Colon (tissue), 2 donors: ENCODE measurements at regions not wholly inside any gene's neighbourhood (a gene's known extent, or its start where the extent isn't known, plus 50 kb on each side); places are given as distances from the start of the nearest gene placed in this dataset.

Experiments
- FAIRE-seq: peaks from 2 replicates; lab custom pipeline; 2012; peaks lifted over from hg19 to GRCh38; lab: Jason Lieb, UNC
- donor health status: control.
- donor health status: control.

DNA sequence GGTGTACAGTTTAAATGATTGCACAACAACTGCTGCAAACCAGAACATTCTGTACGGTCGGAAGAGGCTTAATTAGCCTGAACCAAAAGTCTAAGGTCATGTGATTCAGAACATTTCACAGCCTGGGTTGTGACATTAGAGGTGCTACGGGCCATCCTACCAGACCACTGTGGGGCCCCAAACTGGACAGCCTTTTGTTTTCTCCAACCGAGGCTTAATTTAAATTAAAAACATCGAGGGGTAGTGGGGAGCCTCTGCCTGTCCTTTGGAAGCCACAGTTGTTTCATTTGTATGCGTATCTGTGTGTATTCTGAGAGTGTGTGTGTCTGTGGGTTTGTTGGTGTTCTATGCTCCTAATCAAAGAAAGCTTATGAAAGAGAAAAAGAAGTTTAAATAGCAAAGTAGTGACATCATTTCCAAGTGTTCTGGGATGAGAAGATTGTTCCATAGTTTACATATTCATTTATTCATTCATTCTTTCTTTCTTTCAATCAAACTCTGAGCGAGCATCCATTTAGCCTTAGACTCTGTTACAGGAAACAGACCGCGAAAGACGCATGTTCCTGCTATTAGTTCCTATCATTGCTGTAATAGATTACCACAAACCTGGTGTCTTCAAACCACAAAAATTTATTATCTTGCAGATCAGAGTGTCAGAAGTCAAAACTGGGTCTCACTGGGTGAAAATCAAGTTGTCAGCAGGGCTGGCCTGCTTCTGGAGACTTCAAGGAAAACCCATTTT lies 444.8 kb downstream of the FOXO1 start:
- no peak for FAIRE-seq

DNA sequence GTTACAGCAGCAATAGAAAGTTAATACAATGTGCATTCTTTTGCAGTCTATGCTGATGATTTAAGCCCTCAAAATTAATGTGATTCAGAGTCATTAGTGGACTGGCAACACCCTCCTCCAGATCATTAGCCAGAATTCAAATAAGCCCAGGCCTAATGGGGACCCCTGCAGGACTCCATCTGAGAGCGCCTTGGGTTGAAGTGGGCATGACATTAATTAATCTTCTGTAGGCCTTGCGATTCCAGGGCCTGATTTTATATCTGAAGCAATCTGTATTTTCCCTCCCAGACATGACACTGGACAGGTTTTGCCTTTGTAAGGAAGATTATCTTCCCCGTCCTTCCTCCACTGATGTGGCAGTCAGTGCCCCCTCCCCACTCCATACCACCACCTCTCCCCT lies 442.9 kb downstream of the FOXO1 start:
- FAIRE-seq: no peak

DNA sequence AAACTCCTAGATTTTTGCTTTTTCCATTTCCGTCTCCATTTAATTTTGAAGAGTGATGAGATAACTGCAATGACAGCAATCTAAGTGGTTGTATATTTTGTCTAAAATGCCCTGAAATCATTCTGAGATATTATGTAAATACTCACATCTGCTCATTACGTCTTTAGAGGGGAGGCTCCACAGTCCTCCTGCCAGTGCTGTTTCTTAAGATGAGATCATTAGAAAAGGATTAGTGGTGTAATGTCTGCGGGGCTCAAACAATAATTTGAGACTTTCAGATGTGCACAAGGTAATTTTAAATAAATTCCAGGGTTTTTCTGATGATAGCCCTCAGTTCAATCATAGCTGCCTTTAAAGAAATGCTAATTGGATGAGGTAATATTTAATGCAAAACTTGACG lies 437.9 kb downstream of the FOXO1 start:
- no peak for FAIRE-seq

DNA sequence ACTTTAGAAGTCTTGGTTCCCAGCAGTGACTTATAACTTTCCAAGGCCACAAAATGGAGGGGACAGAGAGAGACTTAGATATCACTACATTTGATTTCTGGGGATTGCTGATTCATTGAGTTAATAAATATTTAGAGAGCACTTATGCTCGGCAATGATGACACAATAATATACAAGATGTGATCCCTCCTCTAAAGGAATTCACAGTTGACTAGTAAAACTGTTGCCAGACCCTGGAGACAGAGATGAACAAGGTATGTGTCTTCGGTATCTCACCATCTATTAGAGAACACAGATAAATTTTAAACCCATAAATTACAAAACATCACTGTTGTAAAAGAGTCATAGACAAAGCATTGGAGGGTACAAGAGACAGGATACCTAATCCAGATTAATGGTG lies 437.5 kb downstream of the FOXO1 start:
- FAIRE-seq: no peak

DNA sequence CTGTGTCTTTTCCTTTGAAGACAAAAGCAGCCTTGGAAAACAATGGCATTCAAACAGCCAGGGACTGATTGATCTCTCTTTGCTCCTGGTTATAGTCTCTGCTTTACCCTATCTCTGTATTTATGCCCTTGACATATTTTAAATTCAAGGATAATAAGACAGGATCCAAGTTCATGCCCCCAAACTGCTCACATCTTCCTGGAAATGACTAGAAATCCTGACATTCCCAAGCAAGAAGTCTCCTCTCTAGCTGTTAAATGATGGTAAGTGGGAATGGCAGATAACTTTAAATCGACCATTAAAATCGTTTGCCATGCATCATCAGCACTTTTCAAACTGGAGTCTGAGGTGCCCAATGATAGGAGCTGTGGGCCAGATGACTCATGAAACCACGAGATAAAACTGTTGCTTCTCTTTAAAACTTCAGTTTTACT lies 435.6 kb downstream of the FOXO1 start:
- FAIRE-seq: no peak

DNA sequence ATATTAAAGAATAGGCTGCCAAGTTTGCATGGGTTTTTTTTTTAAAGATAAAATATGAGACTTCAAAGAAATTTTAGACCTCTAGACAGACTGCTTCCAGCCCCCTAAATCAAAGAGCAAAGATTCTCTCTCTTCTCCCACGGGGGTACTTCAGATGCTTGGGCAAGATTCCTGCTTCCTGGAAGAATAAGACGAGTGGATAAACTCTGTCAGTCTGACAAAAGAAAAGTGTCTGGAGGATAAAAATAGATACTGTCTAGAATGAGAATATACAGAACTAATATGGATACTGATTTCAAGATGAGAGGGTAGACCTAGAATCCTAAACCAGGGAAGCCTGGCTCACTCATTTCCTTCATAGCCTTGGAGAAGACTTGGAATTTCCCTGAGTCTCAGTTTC lies 435.1 kb downstream of the FOXO1 start:
- FAIRE-seq: no peak

DNA sequence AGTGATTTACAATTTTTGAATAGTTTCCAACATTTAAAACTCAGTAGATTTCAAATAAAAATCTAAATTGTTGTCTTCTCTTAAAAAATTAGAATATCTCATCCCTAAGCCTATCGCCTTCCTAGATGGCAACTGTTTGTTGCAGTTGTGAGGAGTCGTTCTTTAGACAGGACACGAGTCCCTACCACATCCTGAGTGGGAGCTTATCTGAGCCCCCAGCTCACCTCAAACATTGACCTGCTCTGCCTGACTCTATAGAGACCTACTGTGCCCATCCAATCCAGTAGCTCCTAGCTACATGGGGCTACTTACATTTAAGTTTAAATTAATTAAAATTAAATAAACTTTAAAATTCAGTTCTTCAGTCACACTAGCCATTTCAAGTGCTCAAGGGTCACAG lies 434.7 kb downstream of the FOXO1 start:
- FAIRE-seq: no peak

DNA sequence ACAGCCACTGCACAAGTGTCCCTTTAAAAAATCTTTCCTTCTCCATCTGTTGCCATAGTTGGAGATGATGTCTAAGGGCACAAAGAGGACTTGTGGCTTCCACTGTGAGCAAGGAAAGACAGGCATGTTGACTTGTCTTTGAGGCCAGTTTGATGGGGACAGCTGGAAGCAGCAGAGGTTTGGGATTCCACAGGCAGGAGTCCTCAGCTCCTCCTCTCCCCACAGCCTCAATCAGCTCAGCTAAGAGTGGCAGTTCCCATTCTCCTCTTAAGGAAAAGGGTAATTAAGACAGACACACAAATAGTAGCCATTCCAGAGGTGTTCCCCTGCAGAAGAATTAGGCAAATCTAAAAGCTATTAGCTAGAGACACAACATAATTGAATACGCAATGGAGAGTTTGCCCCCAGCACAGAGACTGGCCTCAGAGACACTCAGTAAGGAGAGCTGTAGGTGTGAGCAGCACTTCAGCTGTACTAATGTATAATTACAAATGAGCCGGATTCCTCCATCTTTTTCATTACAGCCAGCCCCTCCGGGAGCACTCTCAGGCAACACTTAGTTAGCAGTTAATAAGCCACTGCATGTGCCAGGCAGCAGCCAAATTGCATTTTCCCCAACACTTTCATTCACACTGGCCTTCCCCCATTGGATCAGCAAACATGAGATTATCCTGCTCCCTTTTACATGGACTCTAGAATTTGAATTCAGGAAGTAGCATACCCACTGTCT lies 434.0 kb downstream of the FOXO1 start:
- no peak for FAIRE-seq

DNA sequence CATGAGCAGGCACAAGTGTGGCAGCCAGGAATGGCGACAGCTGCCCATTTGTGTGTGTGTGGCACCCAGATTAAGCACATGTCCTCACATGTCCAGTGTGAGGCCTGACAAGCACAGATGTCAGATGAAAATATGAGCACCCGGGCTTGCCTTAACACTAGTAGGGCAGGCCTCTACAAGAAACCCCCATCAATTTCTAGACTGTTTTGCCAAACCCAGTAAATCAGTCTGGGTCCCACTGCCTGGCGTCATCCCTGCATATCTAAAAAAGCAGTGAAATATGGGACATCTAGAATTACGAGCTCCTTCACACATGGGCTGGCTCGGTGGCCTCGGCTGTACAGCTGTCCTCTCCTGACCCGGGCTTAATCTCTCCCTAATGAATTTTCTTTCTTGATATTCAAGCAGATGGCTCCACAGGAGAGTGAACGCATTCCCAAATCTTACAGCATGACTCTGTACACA lies 432.7 kb downstream of the FOXO1 start:
- no peak for FAIRE-seq

DNA sequence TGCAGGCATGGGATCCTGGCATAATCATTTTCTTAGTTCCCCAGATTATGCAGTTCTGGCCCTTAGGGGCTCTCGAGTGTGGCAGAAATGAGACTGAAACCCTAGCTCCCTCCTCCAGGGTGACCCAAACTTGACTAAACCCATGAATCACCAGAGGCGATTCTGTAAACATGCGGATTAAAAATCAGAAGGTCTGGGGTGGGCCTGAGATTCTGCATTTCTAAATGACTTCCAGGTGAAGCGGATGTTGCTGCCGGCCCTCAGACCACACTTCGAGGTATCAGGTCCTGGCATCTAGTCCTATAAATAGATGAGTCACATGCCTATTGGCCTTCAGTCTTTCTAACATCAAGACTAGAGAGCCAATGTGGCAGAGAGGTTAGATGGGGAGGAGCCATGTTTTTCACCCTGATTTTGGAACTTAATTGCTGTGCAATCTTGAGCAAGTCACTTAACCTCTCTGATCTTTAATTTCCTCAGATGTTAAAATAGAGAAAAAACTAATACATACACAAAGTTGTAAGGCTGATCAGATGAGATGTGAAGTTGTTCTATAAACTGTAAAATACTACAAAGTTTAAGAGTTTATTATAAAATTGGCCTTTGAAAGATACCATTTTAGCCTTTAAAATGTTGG lies 431.2 kb downstream of the FOXO1 start:
- FAIRE-seq: no peak

DNA sequence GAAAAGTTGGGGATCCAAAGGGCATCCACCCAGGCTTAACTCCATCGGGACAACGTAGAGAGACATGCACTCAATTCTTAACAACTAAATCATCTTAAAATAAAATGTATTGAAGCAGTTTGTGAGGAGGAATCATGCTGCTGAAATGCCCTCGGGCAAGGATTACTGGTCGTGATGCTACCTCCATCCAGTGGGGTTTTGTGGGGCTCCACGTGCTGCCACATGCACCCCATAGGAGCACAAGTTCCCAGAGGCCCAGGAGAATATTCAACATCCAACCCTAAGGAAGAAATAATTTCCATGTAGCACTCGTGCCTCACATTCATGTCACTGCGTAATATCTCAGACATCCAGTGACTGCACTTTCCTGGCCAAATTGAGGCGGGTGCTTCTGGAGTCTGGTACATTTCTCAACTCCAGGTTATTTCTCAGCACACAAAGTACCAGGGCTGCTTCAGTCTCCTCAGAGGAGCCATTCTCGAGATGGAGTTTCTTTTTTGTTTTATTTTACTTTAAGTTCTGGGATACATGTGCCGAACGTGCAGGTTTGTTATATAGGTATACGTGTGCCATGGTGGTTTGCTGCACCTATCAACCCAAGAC lies 429.8 kb downstream of the FOXO1 start:
- FAIRE-seq: no peak

DNA sequence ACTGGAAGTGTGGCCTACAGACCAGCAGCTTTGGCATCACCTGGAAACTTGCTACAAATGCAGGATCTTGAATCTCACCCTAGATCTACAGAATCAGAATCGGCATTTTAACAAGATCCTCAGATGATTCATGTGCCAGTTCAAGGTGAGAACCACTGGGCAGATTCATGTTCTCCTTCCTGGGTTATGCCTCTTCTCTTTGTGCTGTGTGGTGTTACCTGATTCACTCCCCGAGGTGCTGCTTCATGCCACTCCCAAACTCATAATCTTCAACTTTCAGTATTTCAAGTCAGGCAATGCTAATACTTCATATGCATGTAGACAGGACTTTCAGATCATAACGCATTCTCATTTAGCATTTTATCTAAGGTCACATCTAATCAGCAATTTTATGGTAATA lies 427.7 kb downstream of the FOXO1 start:
- no peak for FAIRE-seq

DNA sequence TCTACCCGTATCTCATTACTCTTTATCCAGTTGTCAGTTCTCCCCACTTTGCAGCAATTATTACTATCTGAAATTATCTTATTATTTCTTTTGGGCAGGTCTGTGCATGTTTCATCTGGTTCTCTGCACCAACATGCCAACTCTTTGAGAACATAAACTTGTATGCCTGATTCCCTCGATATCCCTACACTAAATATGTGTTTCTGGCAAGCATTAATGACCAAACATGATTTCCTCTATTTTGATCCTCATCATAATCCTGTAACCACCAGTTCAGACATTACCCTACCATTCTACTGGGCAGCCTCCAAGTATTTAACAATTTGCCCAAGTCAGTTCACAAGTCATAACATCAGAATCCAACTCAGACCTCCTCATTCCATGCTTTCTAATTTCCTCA lies 426.1 kb downstream of the FOXO1 start:
- FAIRE-seq: no peak

DNA sequence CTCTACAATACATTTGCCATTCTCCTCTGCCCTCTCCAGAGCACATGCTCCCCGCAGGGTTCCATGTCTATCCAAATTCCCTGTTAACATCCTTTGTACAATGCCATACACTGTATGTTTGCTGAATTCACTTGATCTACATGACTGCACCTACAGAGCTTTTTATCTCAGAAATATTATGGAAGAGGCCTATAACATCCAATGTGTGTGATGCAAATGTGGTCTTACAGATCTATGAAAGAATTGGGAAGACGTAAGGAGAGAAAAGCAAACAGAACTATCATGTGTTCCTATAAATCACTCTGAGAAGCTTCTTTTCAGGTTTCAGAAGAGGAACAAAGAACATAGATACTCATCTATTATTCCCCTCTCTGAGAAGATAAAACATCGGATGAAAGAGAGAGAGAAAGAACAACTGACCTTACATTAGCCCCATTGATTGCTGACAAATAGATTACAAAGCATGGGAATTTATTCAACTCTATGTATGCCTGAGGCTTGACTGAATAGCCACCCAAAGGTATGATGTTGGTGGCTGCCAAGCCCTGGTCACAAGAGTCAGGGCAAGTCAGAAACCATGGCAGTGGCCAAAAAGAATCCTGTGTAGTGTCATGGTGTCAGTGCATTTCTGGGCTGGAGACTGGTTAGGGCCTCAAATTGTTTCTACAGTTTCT lies 425.2 kb downstream of the FOXO1 start:
- FAIRE-seq: no peak

DNA sequence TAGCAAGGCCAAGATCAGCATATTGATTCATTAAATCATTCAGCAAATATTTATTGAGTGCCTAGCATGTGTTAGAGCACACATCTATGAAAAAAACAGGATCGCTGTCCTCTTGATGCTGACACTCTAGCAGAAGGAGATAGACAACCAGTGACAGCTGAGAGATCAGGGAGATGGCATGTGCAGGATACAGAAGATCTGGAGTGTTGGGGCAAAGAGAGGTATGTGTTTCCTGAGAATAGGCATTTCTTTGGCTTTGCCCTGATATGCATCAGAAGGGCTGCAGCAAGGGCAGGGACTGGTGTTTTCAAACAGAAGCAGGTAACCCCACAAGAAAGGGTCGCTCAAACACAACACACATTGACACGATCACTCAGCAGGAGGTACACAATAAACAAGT lies 423.4 kb downstream of the FOXO1 start:
- FAIRE-seq: no peak

DNA sequence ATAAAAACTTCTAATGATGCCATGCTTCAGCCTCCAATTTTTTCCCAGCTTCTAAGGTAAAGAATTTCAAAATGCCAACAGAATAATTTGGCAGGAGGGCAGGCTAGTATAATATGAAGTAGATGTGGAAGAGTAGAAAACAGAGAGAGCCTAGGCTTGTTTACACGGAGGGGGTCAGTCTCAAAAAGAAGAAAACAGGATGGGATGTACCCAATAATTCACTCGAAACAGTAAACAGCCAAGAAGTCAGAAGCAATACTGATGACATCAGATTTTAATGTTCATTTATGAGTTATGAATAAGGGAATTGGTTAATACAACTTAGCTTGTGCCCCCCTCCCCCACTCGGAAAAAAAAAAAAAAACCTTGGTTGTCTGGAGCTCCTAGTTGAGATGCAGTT lies 422.5 kb downstream of the FOXO1 start:
- FAIRE-seq: no peak

DNA sequence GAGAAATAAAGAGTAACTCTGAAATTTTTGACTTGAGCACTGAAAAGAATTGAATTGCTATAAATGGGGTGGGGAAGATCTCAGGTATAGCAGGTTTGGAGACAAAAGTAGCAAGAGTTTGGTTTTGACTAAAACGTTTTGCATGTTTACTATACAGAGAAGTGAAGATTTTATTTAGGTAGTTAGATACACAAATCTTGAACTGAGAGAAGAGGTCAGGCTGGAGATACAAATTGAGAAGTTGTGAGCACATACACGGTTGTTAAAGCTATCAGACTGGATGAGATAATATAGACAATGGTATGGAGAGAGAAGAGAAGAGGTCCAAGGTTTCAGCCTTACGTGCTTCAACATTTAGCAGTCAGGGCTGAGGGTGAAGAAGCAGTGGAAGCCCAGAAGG lies 420.9 kb downstream of the FOXO1 start:
- FAIRE-seq: no peak

DNA sequence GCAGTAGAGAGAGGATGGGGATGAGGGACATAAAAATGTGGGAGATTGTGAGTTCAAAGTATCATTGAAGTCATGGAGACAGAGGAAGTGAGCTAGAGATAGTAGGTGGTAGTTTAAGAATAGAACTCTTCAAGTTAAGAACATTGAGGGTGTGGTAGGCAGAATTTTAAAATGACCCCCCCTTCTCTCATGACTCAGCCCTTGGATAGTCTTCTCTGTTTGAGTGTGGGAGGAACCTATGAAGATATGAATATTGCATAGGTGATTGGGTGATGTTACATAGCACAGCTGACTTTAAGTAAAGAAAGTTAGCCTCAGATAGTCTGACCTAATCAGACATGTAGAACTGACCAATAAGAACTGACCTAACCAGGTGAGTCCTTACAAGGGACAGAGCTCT lies 418.6 kb downstream of the FOXO1 start:
- FAIRE-seq: no peak

DNA sequence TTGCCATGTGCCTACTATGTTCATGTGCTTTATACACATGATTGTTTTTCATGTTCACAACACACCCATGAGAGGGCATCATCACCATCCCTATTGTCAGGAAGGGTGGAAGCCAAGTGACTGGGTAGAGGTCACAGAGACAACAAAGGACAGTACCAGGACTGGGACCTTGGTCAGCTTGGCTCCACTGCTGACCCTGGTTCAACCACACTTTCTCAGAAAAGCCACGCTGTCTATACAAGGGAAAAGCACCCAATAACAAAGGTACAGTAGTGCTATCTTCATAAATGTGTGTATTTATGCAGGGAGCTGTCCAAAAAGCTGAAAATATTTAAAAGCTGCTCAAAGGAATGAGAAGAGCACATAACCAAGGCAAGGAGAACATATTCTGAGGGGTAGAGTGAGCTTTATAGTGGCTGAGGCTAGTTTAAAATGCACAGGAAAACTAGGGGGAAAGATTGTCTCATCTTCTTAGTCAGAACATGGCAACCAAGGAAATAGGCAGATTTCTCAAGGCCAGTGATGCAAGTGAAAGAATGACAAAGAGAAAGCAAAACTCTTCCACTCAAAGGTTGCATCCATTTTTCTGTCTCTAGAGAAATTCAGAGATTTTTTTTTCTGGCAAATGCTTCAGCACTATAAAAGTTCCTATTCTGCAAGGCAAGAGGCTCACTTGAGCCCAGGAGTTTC lies 415.0 kb downstream of the FOXO1 start:
- FAIRE-seq: no peak

DNA sequence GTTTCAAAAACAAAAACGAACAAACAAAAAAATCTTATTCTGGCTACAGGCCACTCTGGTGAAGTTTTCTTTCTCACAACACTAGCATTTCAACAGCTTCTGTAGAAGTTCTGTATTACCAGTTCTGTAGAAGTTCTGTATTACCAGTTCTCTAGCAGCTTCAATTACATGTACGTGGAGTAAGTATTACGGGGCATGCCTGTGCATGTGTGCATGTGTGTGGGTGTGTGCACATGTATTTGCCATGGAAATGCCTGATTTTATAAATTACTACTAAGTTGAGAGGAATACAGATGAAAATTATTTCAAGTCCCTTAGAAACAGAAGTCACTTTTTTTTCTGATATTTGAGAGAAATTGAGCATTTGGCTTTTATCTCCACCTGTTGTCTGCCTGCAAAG lies 414.2 kb downstream of the FOXO1 start:
- FAIRE-seq: no peak

DNA sequence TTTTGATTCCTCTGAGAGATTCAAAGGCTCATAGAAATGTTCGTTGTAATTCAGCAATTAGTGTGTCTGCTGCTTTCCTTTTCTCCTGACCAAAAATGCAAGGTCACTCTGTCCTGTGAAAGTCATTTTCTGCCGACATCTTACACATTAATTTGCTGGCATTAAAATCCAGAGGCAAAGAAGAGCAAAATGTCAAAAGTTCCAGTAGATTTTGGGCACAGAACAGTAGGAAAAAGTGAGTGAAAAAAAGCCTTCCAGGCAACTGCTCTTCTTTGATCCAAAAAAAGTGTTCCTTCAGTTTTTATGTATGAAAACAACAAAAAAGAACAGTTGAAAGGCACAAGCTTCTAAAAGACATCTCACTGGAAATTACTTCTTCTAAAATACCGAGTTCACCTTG lies 413.8 kb downstream of the FOXO1 start:
- no peak for FAIRE-seq

DNA sequence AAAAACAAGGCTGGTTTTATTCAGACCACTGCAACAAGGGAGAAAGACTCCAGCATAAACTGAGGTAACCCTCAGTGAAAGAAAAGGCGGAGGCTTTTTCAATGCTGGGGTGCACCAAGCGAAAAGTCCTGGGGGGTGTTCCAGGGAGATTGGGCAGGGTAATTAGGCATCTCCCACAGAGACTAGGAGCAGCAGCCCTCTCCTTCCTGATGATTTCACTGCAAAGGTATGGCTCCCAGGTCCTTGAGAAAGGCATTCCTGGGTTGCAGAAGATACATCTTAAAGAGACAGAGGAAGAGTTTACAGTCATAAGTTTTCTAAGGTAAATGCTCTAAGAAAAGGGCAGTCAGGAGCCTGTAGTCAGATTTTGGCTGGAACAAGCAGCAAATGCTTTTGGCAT lies 412.0 kb downstream of the FOXO1 start:
- no peak for FAIRE-seq
